GM12864 (cell line): ENCODE measurements at regions not wholly inside any gene's neighbourhood (a gene's known extent, or its start where the extent isn't known, plus 50 kb on each side); places are given as distances from the start of the nearest gene placed in this dataset.

Experiments used
- DNase-seq: peaks from one replicate; pipeline ENCODE4 v3.0.0-alpha.2; 2011; ENCODE audit warnings: low read depth
- H3K4me3 ChIP-seq: 2 replicates; pipeline ENCODE4 v1.5.1; 2011; ENCODE audit warnings: mild to moderate bottlenecking, low read depth, low read length, control low read depth
- TF ChIP-seq, protein P1 (sequence below): IDR thresholded peaks from 2 replicates; pipeline ENCODE4 v1.5.1; 2011; ENCODE audit warnings: low read depth, mild to moderate bottlenecking, moderate library complexity, low read length, control low read depth, inconsistent platforms; ENCODE audit errors: missing control alignments

DNA sequence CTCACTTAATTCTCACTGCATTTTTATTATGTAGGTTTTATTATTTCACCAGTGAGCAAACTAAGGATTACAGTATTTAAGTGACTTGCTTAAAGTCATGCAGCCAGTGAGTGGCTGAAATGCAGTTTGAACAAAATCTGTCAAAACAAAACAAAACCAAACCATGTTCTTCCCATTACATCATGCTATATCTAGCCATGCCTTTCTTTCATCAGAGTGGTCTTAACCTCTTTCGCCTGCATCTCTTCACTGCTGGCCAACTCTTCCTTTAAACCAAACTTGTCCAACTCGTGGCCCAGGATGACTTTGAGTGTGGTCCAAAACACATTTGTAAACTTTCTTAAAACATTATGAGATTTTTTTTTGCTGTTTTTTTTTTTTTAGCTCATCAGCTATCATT, 223.2 kb downstream of the PCDH7 start:
- TF ChIP-seq, protein P1, sequence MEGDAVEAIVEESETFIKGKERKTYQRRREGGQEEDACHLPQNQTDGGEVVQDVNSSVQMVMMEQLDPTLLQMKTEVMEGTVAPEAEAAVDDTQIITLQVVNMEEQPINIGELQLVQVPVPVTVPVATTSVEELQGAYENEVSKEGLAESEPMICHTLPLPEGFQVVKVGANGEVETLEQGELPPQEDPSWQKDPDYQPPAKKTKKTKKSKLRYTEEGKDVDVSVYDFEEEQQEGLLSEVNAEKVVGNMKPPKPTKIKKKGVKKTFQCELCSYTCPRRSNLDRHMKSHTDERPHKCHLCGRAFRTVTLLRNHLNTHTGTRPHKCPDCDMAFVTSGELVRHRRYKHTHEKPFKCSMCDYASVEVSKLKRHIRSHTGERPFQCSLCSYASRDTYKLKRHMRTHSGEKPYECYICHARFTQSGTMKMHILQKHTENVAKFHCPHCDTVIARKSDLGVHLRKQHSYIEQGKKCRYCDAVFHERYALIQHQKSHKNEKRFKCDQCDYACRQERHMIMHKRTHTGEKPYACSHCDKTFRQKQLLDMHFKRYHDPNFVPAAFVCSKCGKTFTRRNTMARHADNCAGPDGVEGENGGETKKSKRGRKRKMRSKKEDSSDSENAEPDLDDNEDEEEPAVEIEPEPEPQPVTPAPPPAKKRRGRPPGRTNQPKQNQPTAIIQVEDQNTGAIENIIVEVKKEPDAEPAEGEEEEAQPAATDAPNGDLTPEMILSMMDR, result no peak
- DNase-seq, result no peak
- H3K4me3 ChIP-seq, result no peak overlapping the region

- DNase-seq, result no peak
- no peak overlapping the region for H3K4me3 ChIP-seq
- TF ChIP-seq, protein P1, result no peak
Measured at GRCh38 chr4:30945586-30945985, 225.4 kb downstream of the PCDH7 start.

DNA sequence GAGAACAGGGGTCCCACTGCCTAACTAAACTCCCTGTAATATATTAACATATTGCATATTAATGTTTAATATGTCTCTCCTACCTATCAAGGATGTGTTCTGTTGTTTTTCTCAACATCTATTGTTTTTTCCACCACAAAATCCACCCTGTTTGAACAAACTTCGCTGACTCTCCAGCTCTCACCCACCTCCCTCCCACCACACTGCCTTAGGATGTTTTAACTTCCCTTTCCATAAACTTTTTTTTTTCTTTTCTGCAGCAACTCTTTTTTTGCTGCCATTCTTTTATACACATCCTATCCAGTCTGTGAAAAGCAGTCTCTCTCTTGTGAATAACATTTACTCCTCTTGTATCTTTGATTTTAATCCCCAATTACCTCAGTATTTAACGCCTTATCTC, 226.1 kb downstream of the PCDH7 start:
- DNase-seq, result no peak
- TF ChIP-seq, protein P1, result no peak
- H3K4me3 ChIP-seq, result no peak overlapping the region

DNA sequence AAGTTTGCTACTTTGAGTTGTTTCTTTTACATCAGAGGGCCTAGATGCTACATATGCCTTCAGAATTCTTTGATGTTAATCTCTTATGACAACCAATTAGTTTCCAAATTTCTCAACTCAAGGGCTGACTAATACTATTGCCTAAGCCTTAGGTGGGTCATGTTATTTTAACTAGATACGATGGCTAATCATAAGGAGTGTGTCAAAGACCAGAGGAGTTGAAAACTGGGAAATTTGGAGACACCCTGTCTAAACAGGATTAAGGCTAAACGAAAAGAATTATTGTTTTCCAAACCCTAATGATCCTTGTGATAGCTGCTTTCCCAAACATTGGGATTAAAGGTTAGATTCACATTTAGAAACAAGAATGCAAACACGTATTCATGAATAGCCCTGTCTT, 228.5 kb downstream of the PCDH7 start:
- H3K4me3 ChIP-seq, result no peak overlapping the region
- TF ChIP-seq, protein P1, result no peak
- DNase-seq, result no peak

DNA sequence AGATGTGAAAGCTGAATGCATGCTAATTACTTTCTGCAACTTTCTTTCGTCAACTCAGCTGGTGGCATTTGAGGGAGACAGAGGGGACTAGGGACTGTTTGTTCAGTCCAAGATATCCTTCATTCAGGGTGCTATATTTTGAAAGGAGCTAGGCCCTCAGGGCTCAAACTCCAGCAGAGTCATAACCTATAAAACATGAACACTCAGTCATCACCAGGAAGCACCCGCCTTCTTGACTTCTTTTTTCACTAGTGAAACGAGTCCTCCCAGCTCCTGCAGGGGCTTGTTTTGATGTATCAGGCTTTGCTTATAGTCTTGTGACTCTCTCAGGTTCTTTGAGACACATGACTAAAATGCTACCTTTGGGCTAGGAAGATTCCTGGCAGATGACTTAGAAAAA, 230.6 kb downstream of the PCDH7 start:
- TF ChIP-seq, protein P1, result no peak
- no peak for DNase-seq
- no peak overlapping the region for H3K4me3 ChIP-seq

- TF ChIP-seq, protein P1, result no peak
- DNase-seq, result no peak
- no peak overlapping the region for H3K4me3 ChIP-seq
Measured at GRCh38 chr4:30952526-30953219, 232.5 kb downstream of the PCDH7 start.

DNA sequence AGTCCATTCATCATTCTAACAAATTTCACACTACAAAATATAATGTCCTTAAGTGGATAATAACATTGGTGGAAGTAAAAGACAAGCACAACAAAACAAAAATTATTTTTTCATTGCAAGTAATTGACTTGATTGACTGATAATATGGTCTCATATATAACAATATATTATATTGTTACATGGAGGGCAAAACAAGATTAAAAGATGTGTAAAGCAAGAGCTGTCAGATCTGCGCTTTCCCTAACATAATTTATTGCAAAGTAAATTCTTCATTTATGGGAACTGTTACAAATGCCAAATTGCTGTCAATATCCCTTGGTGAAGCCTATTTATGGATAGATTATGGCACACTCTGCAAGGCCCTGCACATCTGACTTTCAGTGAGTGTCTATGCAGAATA, 233.6 kb downstream of the PCDH7 start:
- DNase-seq, result no peak
- no peak overlapping the region for H3K4me3 ChIP-seq
- TF ChIP-seq, protein P1, result no peak
